TTC549 (cell line): ENCODE measurements at regions not wholly inside any gene's neighbourhood (a gene's known extent, or its start where the extent isn't known, plus 50 kb on each side); places are given as distances from the start of the nearest gene placed in this dataset.
"Not testable (repeated sequence)": the region's sequence is repeated elsewhere in the genome, so short reads cannot be mapped to it uniquely, and the experiment has no call there.

Experiments used
- FAIRE-seq: peaks from 2 replicates; lab custom pipeline; 2012; peaks lifted over from hg19 to GRCh38; lab: Jason Lieb, UNC

DNA sequence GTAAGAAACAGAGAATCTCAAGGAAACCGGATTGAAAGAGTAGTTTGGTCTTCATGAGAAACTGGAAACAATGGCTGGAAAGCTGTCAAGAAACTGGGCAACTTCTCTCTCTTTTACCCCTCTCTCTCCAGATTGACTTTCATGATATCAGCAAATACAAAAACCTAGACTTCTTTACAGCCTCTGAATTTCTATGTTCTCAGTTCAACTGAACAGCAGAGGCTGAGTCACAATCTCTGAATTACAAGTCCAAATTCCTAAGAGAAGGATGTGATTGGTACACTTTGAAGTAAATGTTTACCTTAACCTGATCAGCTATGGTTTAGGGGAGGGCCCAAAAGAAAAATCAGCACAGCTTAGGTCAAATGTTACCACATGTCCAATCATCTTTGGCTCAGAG is 974.9 kb downstream of the RPA4 start:
- no peak for FAIRE-seq

DNA sequence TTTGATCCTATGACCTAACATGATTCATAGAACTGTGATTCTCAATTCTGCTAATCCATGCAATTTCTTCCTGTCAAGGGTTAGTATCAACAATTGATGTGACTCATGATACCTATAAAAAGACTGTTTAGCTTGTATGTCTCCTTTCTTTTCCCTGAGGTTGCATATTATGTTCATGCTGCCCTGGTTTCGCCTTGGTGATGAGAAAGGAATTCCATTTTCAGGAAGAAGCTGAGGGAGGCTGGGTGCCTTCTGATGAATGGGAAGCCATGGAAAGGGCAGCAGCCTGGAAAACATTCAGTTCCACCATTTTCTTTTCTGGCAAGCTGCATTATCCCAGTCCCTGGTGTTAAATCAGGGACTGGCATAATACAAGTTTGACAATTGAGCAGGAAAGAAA is 976.5 kb downstream of the RPA4 start:
- FAIRE-seq, result no peak

DNA sequence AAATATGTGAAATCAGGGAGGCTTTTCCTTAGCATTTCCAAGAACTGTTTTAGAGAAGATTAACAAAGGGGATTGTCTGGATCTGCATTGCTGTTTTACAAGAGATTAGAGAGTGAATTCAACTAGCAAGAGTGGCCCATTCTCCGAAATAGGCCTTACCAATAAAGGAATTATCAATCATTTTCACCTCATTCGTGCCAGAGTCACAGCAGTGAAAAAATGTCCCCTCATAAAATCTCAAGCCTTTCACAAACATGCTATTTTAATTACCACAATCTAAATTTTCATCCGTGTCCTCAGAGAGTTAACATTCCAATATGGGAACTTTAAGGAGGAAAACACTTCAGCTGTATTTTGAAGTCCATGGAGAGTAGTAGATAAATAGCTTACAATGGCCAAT is 979.6 kb downstream of the RPA4 start:
- no peak for FAIRE-seq

- no peak for FAIRE-seq
These were observed 983.6 kb downstream of the RPA4 start for GRCh38 chrX:97867266-97867665.

DNA sequence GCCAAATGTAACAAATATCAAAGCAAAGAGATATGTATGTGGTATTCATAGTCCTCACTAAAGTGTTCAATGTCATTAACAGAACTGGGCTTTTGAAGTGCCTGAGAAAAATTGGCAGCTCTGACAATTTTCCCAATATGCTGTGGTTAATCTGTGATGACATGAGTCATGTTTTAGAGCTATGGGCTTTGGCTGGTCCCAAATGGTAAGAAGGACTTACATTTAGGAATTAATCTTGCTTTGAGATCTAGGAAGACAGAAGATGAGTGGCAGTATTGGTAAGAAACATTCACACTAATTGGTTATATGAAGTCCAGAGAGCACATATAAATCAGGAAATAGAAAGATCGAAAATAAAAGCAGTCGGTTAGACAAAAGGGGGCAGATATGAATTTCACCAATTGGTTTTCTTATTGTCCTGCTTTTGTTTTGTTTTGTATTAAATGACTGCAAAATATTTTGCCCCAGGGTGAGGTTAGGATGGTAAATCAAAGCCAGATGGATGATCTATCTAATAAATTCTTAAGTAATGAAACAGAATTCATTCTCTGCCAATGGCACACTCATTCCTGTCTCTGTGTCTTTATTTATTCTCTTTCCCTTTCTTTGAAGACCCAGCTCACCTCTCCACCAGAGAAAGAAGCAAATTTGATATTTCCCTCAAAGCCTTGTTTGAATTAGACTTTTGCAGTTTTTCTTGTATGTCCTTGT is 993.1 kb downstream of the RPA4 start:
- no peak for FAIRE-seq

- FAIRE-seq, result no peak
These were observed 998.6 kb downstream of the RPA4 start for GRCh38 chrX:97882306-97882705.

- FAIRE-seq, result no peak
These were observed 1012.0 kb downstream of the RPA4 start for GRCh38 chrX:97895751-97896150.

DNA sequence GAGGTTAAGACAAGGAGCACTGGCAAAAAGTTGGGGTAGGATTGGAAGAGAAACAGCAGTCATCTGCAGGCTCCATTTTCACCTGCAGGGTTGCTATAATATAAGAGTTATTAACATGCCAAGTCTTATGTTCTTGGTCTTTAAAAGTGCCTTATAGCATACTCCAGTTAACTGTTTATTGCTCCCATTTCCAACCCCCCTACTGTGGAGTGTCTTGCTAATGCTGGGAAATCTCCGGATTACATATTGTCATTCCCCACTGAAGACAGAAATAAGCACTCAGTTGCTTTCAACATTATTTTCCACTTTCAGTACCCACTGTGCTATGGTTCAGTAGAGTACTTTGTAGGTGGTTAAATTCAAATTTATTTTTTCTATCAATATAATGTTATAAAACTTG is 1014.3 kb downstream of the RPA4 start:
- no peak for FAIRE-seq

DNA sequence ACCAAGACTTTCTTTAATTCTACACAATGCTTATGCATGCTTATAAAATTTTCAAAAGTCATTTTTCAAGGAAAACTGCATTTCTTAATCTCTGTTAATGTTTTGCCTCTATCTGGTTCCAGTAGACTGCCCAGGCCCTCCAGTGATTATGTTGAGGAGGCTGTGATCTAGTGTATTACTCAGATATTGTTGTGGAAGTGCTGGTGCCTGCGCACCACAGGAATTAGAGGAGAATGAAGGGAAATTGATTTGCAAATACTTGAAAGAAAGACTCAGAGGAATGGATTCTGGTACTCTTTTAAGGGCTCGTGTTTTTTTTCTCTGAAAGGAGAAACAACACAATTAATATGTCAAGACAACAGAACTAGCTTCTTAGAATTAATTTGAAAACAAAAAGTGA is 1015.1 kb downstream of the RPA4 start:
- FAIRE-seq, result no peak

DNA sequence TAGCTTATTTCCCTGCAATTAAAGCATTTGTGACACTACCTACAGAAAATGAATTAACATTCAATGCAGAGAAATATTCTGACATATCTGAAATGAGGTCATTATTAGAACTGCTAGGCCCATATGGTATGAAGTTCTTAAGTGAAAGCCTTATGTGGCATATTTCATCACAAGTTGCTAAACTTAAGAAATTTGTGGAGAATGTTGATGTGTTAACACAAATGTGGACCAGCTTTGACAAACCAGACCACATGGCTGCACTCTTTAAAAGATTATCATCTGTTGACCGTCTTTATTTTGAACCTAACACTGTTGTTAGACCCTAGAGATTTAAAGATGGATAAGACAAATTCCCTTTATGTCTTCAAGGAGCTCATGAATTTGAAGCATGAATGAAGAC is 1024.1 kb downstream of the RPA4 start:
- no peak for FAIRE-seq

GRCh38 chrX:97909245-97909644 is 1025.5 kb downstream of the RPA4 start:
- no peak for FAIRE-seq

DNA sequence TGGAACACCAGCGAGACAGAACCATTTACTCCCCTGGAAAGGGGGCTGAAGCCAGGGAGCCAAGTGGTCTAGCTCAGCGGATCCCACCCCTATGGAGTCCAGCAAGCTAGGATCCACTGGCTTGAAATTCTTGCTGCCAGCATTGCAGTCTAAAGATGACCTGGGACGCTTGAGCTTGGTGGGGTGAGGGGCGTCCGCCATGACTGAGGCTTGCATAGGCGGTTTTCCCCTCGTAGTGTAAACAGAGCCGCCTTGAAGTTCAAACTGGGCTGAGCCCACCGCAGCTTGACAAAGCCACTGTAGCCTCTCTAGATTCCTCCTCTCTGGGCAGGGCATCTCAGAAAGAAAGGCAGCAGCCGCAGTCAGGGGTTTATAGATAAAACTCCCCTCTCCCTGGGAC is 1031.7 kb downstream of the RPA4 start:
- FAIRE-seq, result not testable (repeated sequence)

- FAIRE-seq, result not testable (repeated sequence)
These were observed 1037.5 kb downstream of the RPA4 start for GRCh38 chrX:97921223-97921622.

DNA sequence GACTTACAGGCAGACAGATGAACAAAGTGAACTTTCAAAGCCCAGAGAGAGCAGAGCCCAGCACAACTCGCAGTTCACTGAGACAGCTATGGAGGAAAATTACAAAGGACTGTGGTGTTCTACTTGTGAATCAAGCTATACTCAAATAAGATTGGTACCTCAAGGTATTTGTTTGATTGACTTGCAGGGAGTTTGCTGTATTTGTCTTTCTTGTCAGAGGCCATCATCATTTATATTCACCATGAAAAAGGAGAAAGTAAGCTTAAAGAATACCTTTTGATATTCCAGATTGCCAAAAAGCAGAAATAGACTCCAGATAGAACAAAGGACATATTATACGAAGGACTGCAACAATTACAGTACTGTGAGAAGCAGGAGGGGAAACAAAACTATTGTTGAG is 1047.9 kb downstream of the RPA4 start:
- FAIRE-seq, result no peak

DNA sequence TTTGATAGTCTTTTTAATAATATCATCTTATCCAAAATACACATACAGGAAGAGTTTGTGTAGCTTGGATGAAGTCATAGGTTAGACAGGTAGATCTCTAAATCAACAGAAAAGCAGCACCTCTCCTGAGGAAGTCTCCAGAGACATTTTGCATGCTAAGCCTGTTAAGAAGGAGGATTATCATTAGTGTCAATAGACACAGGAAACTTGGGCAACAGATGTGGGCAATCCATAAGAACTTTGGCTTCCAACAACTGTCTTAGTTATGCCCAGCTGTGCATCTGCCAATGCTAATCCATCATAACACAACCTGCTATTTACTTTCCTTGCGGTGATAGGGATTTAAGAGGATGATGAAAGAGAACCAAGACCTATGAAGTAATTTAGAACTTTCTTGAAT is 1052.6 kb downstream of the RPA4 start:
- no peak for FAIRE-seq

DNA sequence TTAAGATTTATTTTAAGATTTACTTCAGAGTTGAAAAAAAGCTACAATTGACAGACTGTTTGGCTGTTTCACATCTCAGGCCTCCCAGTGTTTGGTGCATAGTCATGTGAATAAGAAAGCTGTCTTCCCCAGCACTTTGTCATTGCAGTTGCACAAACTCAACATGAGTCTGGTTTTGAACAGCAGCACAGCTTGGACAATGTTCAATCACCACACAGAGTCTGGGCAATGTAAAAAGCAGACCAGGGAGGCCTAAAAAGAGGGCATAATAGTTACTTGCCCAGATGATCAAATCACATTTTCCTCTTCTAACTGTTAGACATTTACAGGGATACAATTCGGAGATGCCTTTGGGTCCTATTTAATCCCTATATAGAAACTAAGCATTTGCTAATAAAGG is 1055.0 kb downstream of the RPA4 start:
- FAIRE-seq, result no peak

- no peak for FAIRE-seq
These were observed 1084.9 kb downstream of the RPA4 start for GRCh38 chrX:97968376-97969163.

GRCh38 chrX:97984641-97985040 is 1100.9 kb downstream of the RPA4 start:
- no peak for FAIRE-seq

DNA sequence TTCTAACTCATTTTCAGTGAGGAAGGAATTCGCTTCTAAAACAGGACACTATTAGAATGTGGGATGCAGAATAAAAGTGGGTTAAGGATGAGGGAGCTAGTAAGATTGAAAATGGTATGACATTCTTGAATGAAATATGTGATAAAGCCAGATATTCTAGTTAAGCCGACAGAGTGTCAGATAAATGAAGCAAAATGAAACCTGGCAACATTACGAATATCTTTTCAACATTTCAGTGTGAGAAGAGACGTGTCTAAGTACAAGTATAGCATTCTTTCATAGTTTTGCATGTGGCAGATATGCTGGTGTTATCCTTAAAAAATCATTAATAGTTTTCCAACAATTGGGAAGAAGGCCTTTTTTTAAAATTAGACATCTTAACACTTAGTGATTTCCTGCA is 1101.4 kb downstream of the RPA4 start:
- no peak for FAIRE-seq

DNA sequence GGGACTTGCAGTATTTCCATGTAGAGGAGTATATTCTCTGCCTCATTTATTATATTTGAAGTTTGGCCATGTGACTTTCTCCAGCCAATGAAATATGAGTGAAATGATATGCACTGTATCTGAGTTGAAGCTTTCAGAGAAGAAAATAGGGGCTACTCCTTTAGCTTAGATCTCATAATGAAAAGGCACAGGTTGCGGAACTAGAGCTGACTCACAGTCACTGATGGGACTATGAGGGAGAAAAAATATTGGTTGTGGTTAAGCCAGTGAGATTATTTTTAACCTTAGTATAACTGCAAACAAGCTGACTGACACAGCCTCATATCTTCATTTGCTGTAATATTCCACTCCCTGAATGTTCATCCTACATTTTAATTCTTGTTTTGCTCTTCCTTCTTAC is 1104.3 kb downstream of the RPA4 start:
- no peak for FAIRE-seq

GRCh38 chrX:97995834-97996233 is 1112.1 kb downstream of the RPA4 start:
- FAIRE-seq, result no peak

DNA sequence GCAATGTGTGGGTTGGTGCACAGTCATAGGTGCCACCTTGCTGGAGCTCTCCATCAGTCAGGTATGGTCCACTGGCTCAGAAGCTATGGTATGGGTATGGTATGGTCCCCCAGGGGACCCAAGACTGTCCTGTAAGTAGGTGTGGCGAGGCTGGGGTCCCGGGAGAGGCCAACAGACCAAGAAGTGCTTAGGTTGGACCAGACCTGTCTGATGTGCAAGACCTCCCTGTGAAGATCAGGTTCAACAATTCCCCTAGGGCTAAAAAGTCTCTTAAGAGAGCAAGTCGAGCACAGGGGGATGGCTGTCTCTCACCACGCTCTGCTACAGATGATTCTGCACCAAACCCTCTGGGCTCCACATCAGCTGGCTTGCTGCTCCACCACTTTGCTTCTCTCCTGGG is 1145.0 kb downstream of the RPA4 start:
- no peak for FAIRE-seq

DNA sequence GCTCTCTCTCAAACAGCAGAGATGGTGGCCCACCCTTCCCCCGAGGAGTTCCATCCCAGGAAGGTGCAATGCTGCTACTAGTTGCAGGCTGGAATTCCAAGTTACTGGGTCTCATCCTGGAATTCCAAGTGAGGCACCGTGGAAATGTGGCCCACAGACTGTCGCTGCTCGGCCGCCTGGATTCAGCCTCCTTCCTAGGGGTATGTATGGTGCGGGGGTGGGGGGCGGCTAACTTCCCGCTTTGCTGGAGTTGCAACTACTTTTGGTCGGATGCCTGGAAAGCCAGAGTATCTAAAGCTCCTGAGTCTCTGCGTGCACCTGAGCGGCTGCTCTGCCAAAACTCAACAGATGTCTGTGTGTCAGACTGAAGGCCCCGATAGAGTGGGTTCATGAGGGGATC is 1146.2 kb downstream of the RPA4 start:
- no peak for FAIRE-seq

DNA sequence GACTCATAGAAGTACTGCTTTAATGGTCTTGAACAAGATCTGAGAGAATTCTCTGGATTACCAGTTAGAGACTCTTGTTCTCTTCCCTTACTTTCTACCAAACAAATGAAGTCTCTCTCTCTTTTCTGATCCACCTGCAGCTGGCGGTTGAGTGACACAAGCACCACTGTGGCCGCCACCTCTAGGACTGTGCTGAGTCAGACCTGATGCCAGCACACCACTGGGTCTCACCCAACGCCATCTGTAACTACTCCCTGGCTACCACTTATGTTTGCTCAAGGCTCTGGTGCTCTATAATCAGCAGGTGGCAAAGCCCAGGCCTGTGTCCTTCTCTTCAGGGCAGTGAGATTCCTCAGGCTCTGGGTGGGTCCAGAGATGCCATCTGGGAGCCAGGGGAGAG is 1173.5 kb downstream of the RPA4 start:
- FAIRE-seq, result no peak
